ENCODE measurements at regions not wholly inside any gene's neighbourhood (a gene's known extent, or its start where the extent isn't known, plus 50 kb on each side); places are given as distances from the start of the nearest gene placed in this dataset.

DNA sequence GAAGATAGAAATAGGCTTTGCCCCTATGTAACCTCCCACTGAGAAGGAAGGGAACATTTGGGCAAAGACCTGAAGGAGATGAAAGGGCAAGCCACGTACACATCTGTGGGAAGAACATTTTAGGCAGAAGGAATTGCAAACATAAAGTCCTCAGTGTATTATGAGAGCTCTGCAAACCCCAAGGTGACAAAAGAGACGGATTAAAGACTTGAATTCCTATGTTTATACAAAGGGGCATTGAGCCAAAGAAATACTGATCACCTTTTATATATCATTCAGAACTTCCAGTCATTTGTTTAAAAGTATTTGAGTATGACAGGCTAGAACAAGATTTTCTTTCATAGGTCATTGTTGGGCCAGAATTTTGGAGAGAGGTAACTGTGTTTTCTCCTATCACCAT, 90.2 kb upstream of the ATG10 start:
- TF ChIP-seq, protein P1, sequence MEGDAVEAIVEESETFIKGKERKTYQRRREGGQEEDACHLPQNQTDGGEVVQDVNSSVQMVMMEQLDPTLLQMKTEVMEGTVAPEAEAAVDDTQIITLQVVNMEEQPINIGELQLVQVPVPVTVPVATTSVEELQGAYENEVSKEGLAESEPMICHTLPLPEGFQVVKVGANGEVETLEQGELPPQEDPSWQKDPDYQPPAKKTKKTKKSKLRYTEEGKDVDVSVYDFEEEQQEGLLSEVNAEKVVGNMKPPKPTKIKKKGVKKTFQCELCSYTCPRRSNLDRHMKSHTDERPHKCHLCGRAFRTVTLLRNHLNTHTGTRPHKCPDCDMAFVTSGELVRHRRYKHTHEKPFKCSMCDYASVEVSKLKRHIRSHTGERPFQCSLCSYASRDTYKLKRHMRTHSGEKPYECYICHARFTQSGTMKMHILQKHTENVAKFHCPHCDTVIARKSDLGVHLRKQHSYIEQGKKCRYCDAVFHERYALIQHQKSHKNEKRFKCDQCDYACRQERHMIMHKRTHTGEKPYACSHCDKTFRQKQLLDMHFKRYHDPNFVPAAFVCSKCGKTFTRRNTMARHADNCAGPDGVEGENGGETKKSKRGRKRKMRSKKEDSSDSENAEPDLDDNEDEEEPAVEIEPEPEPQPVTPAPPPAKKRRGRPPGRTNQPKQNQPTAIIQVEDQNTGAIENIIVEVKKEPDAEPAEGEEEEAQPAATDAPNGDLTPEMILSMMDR (conservative IDR thresholded peaks at IDR 0.05 in 1 of 2, IDR thresholded peaks at IDR 0.05 in 1 of 2; ENCODE audit: low read depth in 1 of 2, low read length in 2 of 2): no peak
- TF ChIP-seq EZH2 (IDR thresholded peaks at IDR 0.05; ENCODE audit: low read length, missing control alignments): no peak
